ENCODE measurements at regions not wholly inside any gene's neighbourhood (a gene's known extent, or its start where the extent isn't known, plus 50 kb on each side); places are given as distances from the start of the nearest gene placed in this dataset.

- H3K4me3 ChIP-seq (replicated peaks; ENCODE audit: insufficient read depth, low read length), result no peak overlapping the region
- no peaks in the 10 kb centered on the region for H3K27me3 ChIP-seq (ENCODE audit: insufficient read depth, poor library complexity, severe bottlenecking)
- TF ChIP-seq SPI1 (IDR thresholded peaks at IDR 0.05; ENCODE audit: borderline replicate concordance, low read depth), result no peak
- no peak for TF ChIP-seq REST (IDR thresholded peaks at IDR 0.05; ENCODE audit: insufficient replicate concordance, low read depth)
- no peak for TF ChIP-seq GABPA (IDR thresholded peaks at IDR 0.05; ENCODE audit: low read depth)
- no peak for TF ChIP-seq POLR2AphosphoS5 (IDR thresholded peaks at IDR 0.05; ENCODE audit: low read depth)
- TF ChIP-seq, protein P1, sequence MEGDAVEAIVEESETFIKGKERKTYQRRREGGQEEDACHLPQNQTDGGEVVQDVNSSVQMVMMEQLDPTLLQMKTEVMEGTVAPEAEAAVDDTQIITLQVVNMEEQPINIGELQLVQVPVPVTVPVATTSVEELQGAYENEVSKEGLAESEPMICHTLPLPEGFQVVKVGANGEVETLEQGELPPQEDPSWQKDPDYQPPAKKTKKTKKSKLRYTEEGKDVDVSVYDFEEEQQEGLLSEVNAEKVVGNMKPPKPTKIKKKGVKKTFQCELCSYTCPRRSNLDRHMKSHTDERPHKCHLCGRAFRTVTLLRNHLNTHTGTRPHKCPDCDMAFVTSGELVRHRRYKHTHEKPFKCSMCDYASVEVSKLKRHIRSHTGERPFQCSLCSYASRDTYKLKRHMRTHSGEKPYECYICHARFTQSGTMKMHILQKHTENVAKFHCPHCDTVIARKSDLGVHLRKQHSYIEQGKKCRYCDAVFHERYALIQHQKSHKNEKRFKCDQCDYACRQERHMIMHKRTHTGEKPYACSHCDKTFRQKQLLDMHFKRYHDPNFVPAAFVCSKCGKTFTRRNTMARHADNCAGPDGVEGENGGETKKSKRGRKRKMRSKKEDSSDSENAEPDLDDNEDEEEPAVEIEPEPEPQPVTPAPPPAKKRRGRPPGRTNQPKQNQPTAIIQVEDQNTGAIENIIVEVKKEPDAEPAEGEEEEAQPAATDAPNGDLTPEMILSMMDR (IDR thresholded peaks at IDR 0.05; ENCODE audit: insufficient read depth, low read length), result no peak
- DNase-seq (ENCODE audit: low read depth in 1 of 2, low spot score in 1 of 2), result no peak
- no peak overlapping the region for H3K27ac ChIP-seq (replicated peaks)
Measured at GRCh38 chr3:147960786-147961185, 551.6 kb downstream of the ZIC1 start.

DNA sequence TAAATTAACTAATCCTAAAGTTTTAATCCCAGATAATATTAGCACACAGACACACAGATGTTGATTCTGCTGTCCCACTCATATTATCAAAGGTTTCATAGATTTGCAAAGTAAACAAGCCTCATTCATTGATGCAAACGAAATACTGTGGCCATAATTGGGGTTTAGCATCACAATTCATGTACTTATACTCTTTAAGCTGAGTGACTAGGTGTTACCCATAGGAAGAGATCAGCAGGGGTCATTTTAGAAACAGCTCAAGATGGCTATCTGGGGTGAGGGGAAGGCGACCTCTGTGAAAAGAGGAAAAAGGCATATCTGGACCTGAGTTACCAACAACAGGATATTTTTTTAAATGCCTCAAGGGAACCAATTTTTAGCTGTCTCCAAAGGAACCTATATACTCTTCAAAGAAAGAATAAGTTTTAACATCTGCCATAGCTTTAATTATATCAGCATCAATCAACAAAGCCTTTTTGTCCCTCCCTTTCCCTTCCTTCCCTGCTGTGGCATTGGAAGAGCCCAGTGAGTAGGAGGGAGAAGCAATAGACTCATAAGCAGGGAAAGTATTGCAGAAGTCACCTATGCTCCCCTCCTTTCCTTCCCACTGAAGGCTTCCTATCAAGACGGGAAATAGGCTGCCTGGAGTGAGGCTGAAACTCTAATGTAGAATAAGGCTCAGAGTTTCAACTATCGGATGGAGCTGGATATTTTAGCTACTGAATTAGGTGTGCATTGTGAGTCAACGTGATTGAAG lies 553.4 kb downstream of the ZIC1 start:
- no peak for DNase-seq (ENCODE audit: low read depth in 1 of 2, low spot score in 1 of 2)
- H3K4me3 ChIP-seq (replicated peaks; ENCODE audit: insufficient read depth, low read length), result no peak overlapping the region
- TF ChIP-seq SPI1 (IDR thresholded peaks at IDR 0.05; ENCODE audit: borderline replicate concordance, low read depth), result no peak
- no peak for TF ChIP-seq POLR2AphosphoS5 (IDR thresholded peaks at IDR 0.05; ENCODE audit: low read depth)
- TF ChIP-seq REST (IDR thresholded peaks at IDR 0.05; ENCODE audit: insufficient replicate concordance, low read depth), result no peak
- TF ChIP-seq GABPA (IDR thresholded peaks at IDR 0.05; ENCODE audit: low read depth), result no peak
- TF ChIP-seq, protein P1 (IDR thresholded peaks at IDR 0.05; ENCODE audit: insufficient read depth, low read length), result no peak
- H3K27ac ChIP-seq (replicated peaks), result no peak overlapping the region
- H3K27me3 ChIP-seq (ENCODE audit: insufficient read depth, poor library complexity, severe bottlenecking), result no peaks in the 10 kb centered on the region

DNA sequence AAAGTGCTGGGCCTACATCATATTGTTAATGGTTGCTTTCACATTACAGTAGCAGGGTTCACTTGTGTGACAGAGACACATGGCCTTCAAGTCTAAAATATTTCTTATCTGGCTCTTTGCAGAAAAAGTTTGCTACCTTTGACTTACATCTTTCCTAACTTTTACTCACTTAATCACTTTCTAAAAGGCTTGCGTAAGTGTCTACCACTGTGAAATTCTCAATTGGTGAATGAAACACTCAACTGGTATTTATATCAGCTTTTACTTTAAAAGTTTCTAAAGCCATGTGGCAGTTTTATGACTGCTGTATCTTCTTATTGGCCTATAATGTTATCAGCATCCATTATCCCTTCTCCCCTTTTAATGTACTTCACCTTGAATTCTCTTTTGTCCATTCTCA lies 554.5 kb downstream of the ZIC1 start:
- Histone ChIP-seq H3K27me3 (ENCODE audit: insufficient read depth, poor library complexity, severe bottlenecking) (no peaks in the 10 kb centered on the region), H3K27ac (replicated peaks) (no peak overlapping the region), H3K4me3 (replicated peaks; ENCODE audit: insufficient read depth, low read length) (no peak overlapping the region)
- DNase-seq (ENCODE audit: low read depth in 1 of 2, low spot score in 1 of 2), result no peak
- TF ChIP-seq SPI1 (IDR thresholded peaks at IDR 0.05; ENCODE audit: borderline replicate concordance, low read depth) (no peak), REST (IDR thresholded peaks at IDR 0.05; ENCODE audit: insufficient replicate concordance, low read depth) (no peak), POLR2AphosphoS5 (IDR thresholded peaks at IDR 0.05; ENCODE audit: low read depth) (no peak), GABPA (IDR thresholded peaks at IDR 0.05; ENCODE audit: low read depth) (no peak)
- TF ChIP-seq, protein P1 (IDR thresholded peaks at IDR 0.05; ENCODE audit: insufficient read depth, low read length), result no peak

Data from HL-60 (cell line).